OCI-LY7 (cell line): ENCODE measurements at regions not wholly inside any gene's neighbourhood (a gene's known extent, or its start where the extent isn't known, plus 50 kb on each side); places are given as distances from the start of the nearest gene placed in this dataset.

Experiments used
- EZH2phosphoT487 ChIP-seq: fragments of 200-600 bp; sonication (generic); IDR thresholded peaks from 2 replicates; pipeline ENCODE4 v1.6.1; 2018; ENCODE audit warnings: low read depth, borderline replicate concordance, mild to moderate bottlenecking, mixed run types, antibody characterized with exemption, low read length, moderate library complexity, mixed read lengths
- TF ChIP-seq, protein P1 (sequence below): fragments of 200-600 bp; sonication (generic); conservative IDR thresholded peaks from 2 replicates; pipeline ENCODE4 v1.5.1; 2014; ENCODE audit warnings: mild to moderate bottlenecking, antibody characterized with exemption, low read length, moderate library complexity, mixed read lengths

DNA sequence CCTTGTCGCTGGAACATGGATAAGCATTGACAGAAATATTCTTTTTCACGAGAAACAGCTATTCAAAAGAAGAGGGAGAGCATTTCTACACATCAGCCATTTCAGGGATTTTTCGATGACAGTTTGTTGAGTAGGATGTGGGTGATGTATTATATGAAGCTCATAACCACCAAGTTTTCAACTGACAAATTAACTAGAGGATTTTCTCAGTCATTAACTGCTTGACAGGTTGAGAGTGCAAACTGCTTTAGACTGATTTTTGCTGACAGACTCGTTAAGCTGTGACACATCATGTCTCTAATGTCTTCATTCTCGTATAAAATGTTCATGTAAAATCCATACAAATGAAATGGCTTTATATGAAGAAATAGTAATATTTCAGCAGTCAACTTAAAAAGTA, 354.2 kb upstream of the KCNN2 start:
- TF ChIP-seq, protein P1, sequence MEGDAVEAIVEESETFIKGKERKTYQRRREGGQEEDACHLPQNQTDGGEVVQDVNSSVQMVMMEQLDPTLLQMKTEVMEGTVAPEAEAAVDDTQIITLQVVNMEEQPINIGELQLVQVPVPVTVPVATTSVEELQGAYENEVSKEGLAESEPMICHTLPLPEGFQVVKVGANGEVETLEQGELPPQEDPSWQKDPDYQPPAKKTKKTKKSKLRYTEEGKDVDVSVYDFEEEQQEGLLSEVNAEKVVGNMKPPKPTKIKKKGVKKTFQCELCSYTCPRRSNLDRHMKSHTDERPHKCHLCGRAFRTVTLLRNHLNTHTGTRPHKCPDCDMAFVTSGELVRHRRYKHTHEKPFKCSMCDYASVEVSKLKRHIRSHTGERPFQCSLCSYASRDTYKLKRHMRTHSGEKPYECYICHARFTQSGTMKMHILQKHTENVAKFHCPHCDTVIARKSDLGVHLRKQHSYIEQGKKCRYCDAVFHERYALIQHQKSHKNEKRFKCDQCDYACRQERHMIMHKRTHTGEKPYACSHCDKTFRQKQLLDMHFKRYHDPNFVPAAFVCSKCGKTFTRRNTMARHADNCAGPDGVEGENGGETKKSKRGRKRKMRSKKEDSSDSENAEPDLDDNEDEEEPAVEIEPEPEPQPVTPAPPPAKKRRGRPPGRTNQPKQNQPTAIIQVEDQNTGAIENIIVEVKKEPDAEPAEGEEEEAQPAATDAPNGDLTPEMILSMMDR: no peak
- no peak for TF ChIP-seq EZH2phosphoT487
